Right hindlimb (tissue), 1 donor: ENCODE measurements at regions not wholly inside any gene's neighbourhood (a gene's known extent, or its start where the extent isn't known, plus 50 kb on each side); places are given as distances from the start of the nearest gene placed in this dataset.
"Not testable (repeated sequence)": the region's sequence is repeated elsewhere in the genome, so short reads cannot be mapped to it uniquely, and the experiment has no call there.

ENCODE experiments used
- DNase-seq: peaks from one replicate; pipeline ENCODE4 v3.0.0-alpha.2; 2018

DNA sequence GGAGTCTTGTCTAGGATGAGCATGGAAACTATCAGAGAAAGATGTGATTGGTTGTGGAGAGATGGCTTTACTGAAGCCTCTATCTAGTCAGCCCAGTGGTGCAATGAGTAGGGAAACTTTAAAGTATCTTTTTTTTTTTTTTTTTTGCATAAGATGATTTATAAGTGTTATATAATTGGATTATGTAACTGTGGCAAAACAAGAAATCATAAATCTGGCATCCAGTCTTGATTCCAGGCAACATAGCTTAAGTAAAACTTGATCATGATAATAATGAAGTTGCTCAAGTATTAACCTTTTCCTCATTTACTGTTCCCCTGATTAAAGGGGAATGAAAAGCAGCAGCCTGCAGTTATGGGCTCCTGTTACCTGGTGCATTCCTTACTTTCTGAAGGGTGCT lies 538.0 kb upstream of the ATP2B1 start:
- no peak for DNase-seq

DNA sequence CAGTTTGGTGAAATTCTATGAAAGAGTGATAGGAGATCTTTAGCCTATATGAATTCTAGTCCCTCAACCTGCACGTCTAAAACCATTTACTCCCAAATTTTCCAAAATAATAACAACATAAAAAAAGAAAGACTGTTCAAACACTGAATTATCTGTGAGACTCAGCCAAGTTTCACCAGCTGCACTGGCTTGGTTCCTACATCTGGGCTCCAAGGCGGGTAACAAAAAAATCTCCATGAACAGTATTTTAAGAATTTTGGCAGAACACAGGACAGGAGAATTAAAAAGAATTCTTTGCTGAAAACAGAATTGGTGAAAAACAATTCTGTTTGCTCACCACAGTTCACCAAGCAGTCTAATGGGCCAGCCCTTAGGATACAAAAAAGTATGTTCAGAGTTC lies 536.8 kb upstream of the ATP2B1 start:
- peak; percentile 63 for DNase-seq

DNA sequence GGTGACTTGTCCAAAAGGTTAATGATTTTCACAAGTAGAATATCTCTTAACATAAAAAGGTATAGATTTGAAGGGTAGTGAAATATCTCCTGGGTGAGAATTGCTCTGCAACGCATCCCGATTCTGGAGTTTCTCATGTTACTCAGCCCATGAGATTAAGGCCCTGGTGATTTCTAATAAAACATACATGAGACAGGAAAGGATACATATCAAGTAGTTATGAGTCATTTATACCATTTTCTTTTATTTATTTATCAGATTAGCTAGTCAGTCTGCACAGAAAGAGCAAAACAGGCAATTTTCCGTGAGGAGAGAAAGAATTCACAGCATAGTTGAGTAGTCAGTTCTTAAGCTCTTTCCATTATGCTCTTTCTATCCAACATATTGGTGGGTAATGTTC lies 535.6 kb upstream of the ATP2B1 start:
- no peak for DNase-seq

DNA sequence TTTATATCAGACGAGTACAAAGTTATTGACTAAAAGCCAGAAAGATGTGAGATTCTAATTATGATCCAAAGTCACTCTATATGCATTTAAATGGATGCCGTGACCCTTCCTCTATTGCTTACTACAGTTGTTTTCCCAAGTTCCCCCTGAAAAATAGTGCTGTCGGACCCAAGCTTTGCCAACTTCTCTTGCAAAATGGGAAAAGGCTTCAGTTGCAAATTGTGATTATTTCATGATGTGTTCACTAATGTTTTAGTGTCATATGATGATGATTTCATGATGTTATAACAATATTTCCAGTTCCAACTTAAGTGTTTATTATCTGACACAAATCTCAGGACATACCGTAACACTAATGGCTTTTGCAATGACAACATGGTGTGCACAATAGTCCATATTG lies 534.6 kb upstream of the ATP2B1 start:
- DNase-seq = no peak

DNA sequence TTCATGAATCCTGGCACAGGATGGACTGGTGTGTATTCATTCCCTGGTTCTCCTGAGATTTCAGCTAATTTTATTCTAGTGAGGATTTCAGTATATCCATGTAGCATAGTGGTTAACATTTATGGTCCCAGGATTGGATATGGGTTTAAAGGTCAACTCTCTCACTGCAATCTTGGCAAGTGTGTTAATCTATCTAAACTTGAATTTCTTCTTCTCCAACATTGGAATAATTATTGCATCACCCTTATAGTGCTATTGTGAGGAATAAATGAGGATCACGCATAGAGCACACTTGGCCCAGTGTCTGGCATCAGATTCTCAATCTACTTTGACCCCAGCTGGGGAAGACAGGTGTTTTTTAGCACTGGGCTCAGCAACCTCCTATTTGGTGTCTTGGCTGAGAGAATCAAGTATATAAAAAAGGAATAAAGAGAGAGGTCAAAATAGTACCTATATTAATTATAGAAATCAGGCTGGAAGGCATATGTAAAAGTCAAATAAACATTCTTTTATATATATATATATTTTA lies 531.2 kb upstream of the ATP2B1 start:
- no peak for DNase-seq

DNA sequence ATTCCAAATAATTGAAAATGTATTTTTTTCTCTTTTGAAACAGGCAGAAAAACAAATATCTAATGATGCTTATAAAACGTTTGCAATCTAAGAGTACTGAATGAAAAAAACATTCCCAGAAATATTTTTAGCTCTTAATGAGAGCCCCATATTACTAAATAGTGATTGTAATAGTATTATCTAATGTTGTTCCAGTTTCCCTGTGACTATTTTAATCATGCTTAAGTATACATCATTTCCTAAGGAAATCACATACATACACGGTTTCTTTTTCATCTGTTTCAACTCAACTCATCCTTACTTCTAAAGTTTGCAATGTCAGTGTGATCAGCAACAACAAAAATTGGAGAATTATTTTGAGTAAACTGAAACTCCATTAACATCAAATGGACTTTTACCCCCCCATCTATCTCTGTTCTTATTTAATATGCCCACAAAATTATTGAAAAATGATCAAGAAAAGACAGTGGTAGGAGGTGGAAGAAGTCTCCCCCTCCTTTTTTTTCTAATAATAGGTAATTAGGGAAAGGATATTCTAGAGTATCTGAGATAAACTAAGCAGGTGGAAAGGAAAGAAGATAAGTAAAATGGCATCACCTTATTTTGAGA lies 530.1 kb upstream of the ATP2B1 start:
- DNase-seq = no peak

DNA sequence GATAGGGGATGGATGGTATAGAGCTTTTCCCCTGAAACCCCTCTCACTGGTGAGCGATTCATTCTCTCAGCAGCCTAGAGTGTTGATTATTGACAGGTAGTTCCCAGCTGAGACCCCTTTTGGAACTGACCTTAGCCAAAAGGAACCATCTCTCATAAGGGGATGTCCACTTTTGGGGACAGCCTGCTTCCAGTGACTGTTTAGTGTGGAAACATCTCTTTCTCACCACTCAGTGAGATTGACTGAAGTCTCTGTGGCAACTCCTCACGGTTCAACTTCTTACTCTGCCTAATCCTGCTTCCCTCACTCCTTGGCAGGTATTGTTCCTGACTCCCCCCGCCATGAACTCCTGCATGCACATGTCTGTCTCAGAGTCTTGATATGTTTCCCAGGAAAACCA lies 529.2 kb upstream of the ATP2B1 start:
- no peak for DNase-seq

DNA sequence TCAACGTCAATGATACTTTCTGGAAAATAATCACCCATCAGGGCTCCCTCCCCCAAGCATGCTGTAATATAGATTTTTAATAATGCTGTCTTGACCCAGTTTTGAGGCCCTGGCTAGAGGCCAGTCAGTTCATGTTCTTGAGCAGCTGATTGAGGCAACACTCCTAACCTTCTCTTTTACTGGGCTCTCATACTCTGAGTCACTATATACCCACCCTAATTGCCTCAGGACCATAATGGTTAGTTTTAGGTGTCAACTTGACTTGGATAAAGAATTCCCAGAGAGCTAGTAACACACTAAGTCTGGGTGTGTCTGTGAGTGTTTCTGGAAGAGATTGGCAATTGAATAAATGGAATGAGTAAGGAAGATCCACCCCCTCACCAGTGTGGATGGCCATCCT lies 527.0 kb upstream of the ATP2B1 start:
- DNase-seq = no peak

DNA sequence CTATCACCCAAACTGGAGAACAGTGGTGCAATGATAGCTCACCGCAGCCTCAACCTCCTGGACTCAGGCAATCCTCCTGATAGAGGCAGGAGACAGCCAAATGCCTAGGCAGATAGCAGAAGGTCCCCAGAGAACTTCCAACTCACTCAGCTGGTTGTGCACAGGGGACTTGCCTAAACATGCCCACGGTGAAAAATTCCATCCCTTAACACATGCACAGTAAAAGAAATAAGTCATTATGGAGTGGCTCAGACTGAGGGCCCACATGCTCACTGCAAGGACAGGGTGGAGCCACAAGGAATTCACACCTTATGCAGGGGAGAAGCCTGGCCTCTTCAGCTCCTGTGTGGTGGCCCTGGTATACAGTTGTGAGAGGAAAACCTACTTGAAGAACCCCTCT lies 525.8 kb upstream of the ATP2B1 start:
- no peak for DNase-seq

DNA sequence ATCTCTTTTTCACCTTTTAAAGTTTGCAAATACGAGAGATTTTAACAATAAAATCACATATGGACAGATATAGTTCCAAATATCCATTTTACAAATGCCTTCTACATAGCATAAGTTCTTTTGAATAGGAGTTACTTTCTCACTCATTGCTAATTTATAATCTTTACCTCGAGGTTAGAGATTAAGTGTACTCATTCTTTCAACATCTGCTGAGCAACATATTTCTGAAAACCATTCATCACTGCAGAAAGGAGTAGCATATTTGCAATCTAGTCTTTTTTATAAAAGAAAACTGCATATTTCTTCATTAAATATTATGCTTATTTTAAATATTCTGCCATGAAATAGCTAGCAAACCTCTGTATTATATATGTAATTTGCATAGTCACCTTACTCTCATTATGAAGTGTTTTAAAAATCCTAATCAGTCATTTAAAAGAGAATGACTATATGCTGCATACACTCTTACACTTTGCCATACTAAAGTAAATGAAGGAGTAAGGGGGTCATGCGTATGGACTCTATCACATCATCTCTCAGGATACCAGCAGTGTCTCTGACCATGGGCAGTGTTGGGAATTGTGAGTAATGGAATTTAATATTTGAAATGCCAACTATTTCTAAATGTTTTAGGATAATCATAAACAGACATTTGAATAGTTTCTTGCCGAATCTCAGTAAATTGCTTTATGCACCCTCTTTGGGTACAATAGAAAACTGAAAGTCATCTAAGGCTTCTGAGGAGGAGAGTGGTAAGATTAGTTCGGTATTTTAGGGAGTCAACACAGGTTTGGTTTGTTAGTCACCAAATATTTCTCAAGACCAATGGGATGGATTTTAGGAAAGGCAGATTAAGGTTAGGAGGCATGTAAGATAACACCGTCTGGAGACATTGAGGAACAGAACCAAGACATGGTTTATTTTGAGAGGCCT lies 524.8 kb upstream of the ATP2B1 start:
- no peak for DNase-seq

DNA sequence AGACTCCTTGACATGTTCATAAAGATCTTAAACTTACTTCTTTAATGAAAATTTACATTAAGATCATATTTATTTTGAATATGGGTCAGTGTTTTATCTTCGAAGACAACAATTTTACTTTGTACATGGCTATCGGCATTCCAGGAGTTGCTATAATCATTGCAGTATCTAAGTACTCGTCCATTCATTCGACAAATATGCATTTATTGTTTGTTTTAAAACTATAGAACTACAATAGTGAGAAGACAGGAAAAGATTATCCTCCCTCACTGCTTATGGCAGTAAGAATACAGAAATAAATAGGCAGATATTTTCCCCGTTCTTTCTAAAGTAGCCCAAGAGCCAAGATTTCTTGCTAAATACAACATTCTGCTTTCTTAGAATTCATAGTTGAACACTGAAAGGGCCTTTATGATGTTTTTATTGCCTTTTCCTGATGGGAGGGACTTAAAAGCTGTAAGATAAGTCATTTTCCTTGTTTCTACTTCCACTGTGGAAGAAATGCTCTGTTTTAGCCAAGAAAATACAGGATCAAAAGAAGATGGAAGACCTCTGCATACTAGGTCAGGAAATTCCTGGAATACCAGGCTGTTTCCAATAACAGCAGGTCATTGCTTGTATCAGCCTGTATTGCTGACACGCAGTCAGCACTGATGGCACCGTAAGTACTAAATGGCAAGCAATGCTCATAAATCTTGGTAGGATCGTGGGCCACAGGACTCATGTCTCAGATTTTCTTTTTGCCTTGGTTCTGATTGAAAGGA lies 521.0 kb upstream of the ATP2B1 start:
- no peak for DNase-seq

DNA sequence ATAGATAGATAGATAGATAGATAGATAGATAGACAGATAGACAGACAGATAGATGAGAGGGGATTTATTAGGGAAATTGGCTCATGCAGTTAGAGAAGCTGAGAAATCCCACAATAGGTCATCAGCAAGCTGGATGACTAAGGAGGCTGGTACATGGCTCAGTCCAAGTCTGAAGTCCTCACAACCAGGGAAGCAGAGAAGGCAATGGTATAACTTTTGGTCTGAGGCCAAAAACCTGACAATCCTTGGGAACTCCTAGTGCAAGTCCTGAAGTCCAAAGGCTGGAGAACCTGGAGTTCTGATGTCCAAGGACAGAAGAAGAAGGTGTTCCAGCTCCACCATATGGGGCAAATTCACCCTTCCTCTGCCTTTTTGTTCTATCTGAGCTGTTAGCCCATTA lies 517.6 kb upstream of the ATP2B1 start:
- DNase-seq = no peak

DNA sequence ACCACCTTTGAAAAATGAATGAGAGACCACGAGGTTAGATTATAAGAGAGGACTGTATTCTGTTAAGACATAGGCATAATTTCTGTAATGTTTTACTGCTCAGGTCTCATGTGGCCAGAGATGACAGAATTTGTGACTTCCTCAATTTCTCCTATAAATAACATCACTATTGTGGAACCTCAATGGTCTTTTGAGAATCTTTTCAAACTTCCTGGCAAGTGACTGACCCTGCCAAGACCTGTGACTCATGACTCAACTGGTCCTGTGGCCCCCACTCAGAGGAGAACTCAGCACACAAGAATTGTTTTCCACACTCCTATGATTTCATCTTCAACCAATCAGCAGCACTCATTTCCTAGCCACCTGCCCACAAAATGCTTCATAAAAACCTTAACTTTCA lies 508.2 kb upstream of the ATP2B1 start:
- DNase-seq = no peak

DNA sequence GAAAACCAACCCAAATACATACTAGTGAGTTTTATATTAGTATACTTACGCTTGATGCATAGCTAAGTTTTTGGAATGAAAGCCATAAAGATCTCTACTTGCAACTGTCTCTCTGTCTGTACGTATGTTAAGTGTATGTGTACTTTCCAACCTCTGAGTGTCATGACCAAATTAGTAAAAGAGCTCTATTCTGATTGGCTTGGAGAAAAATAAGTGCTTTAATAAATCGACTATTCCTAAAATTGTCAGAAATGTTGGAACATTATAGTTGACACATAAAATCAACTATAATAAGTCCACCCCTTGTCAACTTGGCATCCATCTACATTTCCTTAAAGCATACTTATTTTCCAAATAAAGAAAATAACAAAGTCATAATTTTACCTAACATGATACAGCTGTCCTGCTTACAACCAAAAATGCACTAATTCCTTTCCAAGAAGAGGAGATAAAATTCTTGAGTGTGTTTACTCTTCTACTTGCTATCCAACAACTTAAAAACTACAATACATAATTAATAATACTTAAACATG lies 507.4 kb upstream of the ATP2B1 start:
- no peak for DNase-seq

DNA sequence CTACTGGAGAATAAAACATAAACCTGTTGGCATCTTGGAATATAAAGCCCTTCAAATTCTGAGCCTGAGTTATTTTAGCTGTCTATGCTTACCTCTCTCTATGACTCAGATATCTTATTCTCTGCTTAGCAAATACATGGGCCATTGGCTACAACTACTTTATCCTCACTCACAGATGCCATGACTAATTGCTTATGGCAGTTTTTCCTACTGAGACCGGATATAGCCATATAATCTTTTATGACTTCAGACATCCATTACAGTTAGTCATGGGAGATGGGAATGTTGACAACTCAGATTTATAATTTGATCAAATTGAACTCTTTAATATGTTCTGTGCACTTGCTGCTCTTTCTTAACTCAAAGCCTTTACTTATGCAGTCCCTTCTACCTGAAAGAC lies 502.4 kb upstream of the ATP2B1 start:
- DNase-seq = no peak

DNA sequence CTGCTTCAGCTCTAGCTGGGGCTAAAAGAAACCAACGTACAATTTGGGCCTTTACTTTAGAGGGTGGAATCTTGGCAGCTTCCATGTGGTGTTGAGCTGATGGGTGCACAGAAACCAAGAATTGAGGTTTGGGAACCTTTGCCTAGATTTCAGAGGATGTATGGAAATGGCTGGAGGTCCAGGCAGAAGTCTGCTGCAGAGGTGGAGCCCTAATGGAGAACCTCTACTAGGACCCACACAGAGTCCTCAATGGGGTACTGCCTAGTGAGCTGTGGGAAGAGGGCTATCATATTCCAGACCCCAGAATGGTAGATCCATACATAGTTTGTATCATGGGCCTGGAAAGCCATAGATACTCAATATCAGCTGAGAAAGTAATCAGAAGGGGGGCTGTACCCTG lies 500.4 kb upstream of the ATP2B1 start:
- DNase-seq = no peak

DNA sequence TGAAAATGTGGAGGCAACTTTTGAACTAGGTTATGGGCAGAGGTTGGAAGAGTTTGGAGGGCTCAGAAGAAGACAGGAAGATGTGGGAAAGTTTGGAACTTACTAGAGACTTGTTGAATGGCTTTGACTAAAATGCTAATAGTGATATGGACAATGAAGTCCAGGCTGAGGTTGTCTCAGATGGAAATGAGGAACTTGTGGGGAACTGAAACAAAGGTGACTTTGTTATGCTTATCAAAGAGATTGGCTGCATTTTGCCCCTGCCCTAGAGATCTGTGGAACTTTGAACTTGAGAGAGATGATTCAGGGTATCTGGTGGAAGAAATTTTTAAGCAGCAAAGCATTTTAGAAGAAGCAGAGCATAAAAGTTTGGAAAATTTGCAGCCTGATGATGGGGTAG lies 499.7 kb upstream of the ATP2B1 start:
- DNase-seq = not testable (repeated sequence)

DNA sequence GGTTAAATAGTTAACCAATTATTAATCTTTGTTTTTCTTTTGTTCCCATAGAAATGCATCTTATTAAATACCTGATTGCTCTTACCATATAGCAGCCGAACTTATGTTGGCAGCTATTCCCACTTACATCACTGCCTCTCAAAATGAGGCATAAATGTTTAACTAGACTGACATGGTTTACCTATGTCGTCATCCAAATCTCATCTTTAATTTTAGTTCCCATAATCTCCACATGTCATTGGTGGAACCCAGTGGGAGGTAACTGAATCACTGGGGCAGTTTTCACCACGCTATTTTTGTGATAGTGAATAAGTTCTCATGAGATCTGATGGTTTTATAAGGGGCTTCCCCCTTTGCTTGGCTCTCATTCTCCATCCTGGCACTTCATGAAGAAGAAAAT lies 499.2 kb upstream of the ATP2B1 start:
- no peak for DNase-seq

DNA sequence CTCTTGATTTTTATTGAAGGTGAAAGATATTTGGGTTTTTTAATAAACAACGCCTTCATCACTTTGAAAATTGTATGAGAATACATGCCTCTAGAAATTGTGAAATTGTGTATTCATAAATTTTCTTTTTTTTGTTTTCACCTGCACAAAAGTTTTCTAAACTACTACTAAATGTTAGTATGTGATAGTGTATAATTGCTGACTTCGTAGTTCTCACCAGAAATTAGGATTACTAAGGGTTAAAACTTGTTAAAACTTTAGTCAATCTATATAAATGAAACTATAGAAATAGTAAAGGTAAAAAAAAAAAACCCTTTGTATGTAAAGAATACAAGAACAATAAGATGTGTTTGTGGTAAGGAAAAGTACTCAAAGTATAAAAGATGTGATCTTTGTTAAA lies 496.5 kb upstream of the ATP2B1 start:
- DNase-seq = no peak

DNA sequence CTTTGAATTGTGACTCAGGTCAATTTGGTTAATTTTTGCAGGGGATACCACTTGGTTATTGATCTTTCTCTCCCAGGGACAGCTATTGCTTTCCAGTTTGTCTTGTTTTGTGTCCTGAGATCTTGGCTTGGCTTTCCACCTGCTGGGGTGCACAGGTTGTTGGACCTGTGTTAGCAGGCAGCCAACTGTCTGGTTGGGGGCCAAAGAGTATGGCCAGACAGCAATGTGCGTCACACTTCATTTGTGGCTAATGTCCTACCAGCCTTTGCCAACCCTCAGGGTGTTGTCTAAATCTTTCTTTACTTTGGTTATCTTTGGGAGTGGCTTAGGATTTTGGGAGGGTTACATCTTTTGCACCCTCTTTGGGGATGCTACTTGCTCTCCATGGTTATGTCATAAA lies 494.9 kb upstream of the ATP2B1 start:
- no peak for DNase-seq

DNA sequence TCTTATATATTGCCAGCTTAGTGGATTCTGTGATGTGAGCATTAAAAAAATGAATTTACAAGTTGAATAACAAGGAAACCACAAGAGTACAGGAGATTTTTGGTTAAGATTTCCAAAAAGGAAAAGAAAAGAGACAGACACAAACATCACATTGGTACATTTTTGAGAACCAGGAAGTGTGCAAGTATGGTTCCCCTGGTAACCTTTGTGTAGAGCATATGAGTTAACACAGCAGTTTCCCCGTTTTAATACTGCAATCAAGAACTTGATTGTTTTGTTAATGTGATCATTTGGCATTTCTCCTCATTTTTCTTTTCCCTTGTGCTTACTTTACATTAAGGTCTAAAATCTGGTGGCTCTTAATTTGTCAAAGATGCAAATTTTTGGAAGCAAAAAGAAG lies 490.4 kb upstream of the ATP2B1 start:
- no peak for DNase-seq

DNA sequence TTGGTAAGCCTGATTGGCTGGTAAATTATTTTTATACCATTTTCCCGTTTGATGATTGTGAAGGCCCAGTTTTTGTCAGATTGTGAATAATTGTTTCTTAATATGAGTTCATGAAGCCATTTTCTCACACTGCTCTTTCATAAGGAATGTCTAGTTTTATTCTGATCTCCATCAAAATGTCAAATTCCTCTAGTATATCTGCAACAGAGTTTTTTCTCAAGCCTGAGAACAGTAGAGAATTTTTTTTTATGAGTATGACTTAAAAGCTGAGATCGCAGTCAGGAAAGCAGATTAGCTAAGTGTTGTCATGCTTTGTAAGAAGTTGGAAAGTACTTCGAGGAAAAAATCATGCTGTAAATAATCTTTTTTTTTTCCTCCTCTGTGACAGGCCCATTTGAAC lies 484.9 kb upstream of the ATP2B1 start:
- no peak for DNase-seq

DNA sequence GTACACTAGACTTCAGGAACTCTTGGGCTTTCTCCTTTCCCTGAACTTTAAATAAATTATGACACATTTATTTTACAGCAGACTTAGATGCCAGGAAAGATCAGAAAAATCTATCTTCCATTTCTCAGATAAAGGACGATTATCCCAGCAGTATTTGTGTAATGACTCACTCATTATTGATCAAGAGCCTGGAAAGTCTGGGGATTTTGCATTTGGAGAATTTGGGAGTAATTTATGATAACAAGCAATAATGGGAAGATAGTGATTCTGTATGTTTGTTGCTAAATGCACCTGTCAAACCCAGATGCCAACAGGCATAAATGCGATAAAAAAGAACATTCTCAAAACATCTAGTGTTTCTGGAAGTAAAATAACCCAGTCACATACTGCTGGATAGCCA lies 480.2 kb upstream of the ATP2B1 start:
- DNase-seq = no peak
